CD14-positive monocyte (primary cell): ENCODE measurements at regions not wholly inside any gene's neighbourhood (a gene's known extent, or its start where the extent isn't known, plus 50 kb on each side); places are given as distances from the start of the nearest gene placed in this dataset.

Experiments
- DNase-seq, 3 donors: peaks; one replicate each; pipeline ENCODE4 v3.0.0-alpha.2; 2011 to 2022
- H2AFZ ChIP-seq: 2 replicates; pipeline ENCODE4 v1.6.0; 2012; ENCODE audit warnings: mild to moderate bottlenecking, low read depth, low read length, inconsistent platforms; ENCODE audit not compliant: insufficient read depth, poor library complexity, severe bottlenecking
- H3K27ac ChIP-seq, 2 donors: 1 replicate in 1 of 2; 2 replicates in 1 of 2; pipeline ENCODE4 v1.5.1; 2012 to 2013; ENCODE audit warnings: low read length in 2 of 2, control low read depth in 1 of 2, inconsistent platforms in 1 of 2, low read depth in 1 of 2, mild to moderate bottlenecking in 1 of 2
- H3K27me3 ChIP-seq, 2 donors: one replicate each; pipeline versions ENCODE4 v1.6.0 to v1.6.1; 2011 to 2013; ENCODE audit warnings: low read length in 2 of 2; ENCODE audit not compliant: control insufficient read depth in 2 of 2, insufficient read depth in 2 of 2
- H3K36me3 ChIP-seq, 2 donors: replicated peaks in 1 of 2; 1 replicate in 1 of 2; 2 replicates in 1 of 2; pipeline versions ENCODE4 v1.5.1 to v1.6.1; 2012 to 2013; ENCODE audit warnings: low read length in 2 of 2, control low read depth in 1 of 2, inconsistent platforms in 1 of 2, mild to moderate bottlenecking in 1 of 2; ENCODE audit not compliant: insufficient read depth in 2 of 2, control insufficient read depth in 1 of 2
- H3K4me1 ChIP-seq, 2 donors: 1 replicate in 1 of 2; 2 replicates in 1 of 2; pipeline versions ENCODE4 v1.5.1 to v1.6.1; 2012 to 2013; ENCODE audit warnings: low read length in 2 of 2, control low read depth in 1 of 2, inconsistent platforms in 1 of 2, mild to moderate bottlenecking in 1 of 2, moderate library complexity in 1 of 2; ENCODE audit not compliant: insufficient read depth in 2 of 2, control insufficient read depth in 1 of 2
- H3K4me2 ChIP-seq: replicated peaks from 2 replicates; pipeline ENCODE3; 2012; ENCODE audit warnings: low read length, moderate library complexity, mild to moderate bottlenecking; ENCODE audit not compliant: poor library complexity, severe bottlenecking; ENCODE audit errors: extremely low read depth
- H3K4me3 ChIP-seq, 3 experiments: fragments of 200-600 bp in 1 of 3; sonication (generic) in 1 of 3; replicated peaks in 1 of 3; 1 replicate in 2 of 3; 2 replicates in 1 of 3; pipeline ENCODE4 v1.5.1; 2011 to 2013; ENCODE audit warnings: low read length in 3 of 3, mild to moderate bottlenecking in 3 of 3, control low read depth in 2 of 3, low read depth in 2 of 3, inconsistent platforms in 1 of 3, moderate library complexity in 1 of 3
- H3K79me2 ChIP-seq: 2 replicates; pipeline ENCODE4 v1.6.0; 2012; ENCODE audit warnings: mild to moderate bottlenecking, control low read depth, inconsistent platforms, low read length, moderate library complexity; ENCODE audit not compliant: insufficient read depth
- H3K9ac ChIP-seq: 2 replicates; pipeline ENCODE4 v1.6.0; 2017; ENCODE audit warnings: low read length, mild to moderate bottlenecking; ENCODE audit not compliant: insufficient read depth, poor library complexity, severe bottlenecking
- H3K9me3 ChIP-seq, 2 donors: replicated peaks in 1 of 2; 1 replicate in 1 of 2; 2 replicates in 1 of 2; pipeline versions ENCODE4 v1.5.1 to v1.6.1; 2012 to 2013; ENCODE audit warnings: low read length in 2 of 2, control low read depth in 1 of 2; ENCODE audit not compliant: control insufficient read depth in 1 of 2, insufficient read depth in 1 of 2
- H4K20me1 ChIP-seq: 2 replicates; pipeline ENCODE4 v1.6.0; 2012; ENCODE audit warnings: mild to moderate bottlenecking, low read length, control low read depth, moderate library complexity; ENCODE audit not compliant: insufficient read depth
- H3K27ac Mint-ChIP-seq, 7 donors: one replicate each; pipeline ENCODE4 v1.8.0; 2020; ENCODE audit warnings: mild to moderate bottlenecking in 7 of 7, mixed read lengths in 7 of 7, moderate library complexity in 6 of 7, inconsistent platforms in 2 of 7
- H3K27me3 Mint-ChIP-seq, 3 donors: one replicate each; pipeline ENCODE4 v1.8.0; 2021 to 2022; ENCODE audit warnings: low read depth in 3 of 3, mild to moderate bottlenecking in 3 of 3, mixed read lengths in 3 of 3, moderate library complexity in 3 of 3, inconsistent platforms in 1 of 3
- H3K36me3 Mint-ChIP-seq, 2 donors: one replicate each; pipeline ENCODE4 v1.8.0; 2020; ENCODE audit warnings: mixed read lengths in 2 of 2, inconsistent platforms in 1 of 2, mild to moderate bottlenecking in 1 of 2
- H3K4me1 Mint-ChIP-seq: one replicate; pipeline ENCODE4 v1.8.0; 2020; ENCODE audit warnings: mild to moderate bottlenecking, mixed read lengths
- H3K4me3 Mint-ChIP-seq, 2 donors: one replicate each; pipeline ENCODE4 v1.8.0; 2020; ENCODE audit warnings: mild to moderate bottlenecking in 2 of 2, mixed read lengths in 2 of 2, moderate library complexity in 1 of 2
- H3K9me3 Mint-ChIP-seq, 7 donors: one replicate each; pipeline ENCODE4 v1.8.0; 2020 to 2022; ENCODE audit warnings: mixed read lengths in 7 of 7, mild to moderate bottlenecking in 6 of 7, moderate library complexity in 6 of 7, inconsistent platforms in 2 of 7
- WGBS: methylation state at CpG from one replicate; pipeline ENCODE4 v1.1.5; 2013; ENCODE audit warnings: missing lambda C conversion rate; ENCODE audit not compliant: insufficient coverage; 5-methylcytosine and 5-hydroxymethylcytosine counted together
- intact Hi-C, 2 donors: fragments of 100-400 bp; cut with micrococcal nuclease; formaldehyde crosslinking; loops; one replicate each; pipeline versions ENCODE4 v1.15.0 to v1.15.1; 2023
- TF ChIP-seq, protein P1 (sequence below): fragments of 200-600 bp; IDR thresholded peaks from one replicate; pipeline ENCODE4 v1.8.0; 2022; ENCODE audit warnings: antibody characterized with exemption, mild to moderate bottlenecking

- H3K4me3 Mint-ChIP-seq, result no peak overlapping the region
- peak overlapping the region in 1 of 2 donors; percentile 64 for H3K27ac ChIP-seq
- intact Hi-C loops, result no loop called here
These were observed 332.1 kb downstream of the PTPRC start for GRCh38 chr1:198970916-198971315.

DNA sequence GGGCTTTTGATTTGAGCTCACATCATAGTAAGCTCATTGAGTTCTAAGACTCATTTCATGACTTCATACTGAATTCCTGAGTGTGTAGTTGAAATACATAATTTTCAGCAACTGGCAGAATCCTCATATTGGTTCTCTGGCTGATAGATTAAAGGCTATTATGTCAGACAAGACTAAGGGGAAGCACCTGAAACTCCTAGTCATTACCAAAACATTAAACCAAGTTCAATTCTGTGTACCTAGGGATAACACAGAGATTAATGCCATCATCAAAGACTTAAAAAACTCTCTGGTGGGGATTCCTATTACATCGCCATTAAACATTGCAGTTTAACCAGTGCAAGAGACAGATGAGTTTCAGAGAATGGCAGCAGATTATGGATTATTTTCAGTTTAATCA lies 339.1 kb downstream of the PTPRC start:
- TF ChIP-seq, protein P1, sequence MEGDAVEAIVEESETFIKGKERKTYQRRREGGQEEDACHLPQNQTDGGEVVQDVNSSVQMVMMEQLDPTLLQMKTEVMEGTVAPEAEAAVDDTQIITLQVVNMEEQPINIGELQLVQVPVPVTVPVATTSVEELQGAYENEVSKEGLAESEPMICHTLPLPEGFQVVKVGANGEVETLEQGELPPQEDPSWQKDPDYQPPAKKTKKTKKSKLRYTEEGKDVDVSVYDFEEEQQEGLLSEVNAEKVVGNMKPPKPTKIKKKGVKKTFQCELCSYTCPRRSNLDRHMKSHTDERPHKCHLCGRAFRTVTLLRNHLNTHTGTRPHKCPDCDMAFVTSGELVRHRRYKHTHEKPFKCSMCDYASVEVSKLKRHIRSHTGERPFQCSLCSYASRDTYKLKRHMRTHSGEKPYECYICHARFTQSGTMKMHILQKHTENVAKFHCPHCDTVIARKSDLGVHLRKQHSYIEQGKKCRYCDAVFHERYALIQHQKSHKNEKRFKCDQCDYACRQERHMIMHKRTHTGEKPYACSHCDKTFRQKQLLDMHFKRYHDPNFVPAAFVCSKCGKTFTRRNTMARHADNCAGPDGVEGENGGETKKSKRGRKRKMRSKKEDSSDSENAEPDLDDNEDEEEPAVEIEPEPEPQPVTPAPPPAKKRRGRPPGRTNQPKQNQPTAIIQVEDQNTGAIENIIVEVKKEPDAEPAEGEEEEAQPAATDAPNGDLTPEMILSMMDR, result no peak
- peaks cover 0 to 3% (median 0%) of the 10 kb centered on the region in 3 donors for H3K27me3 Mint-ChIP-seq
- intact Hi-C loops, result no loop called here
- H4K20me1 ChIP-seq, result no peaks in the 10 kb centered on the region
- H3K9ac ChIP-seq, result no peak overlapping the region
- no peak overlapping the region for H3K4me3 ChIP-seq
- peaks cover 4% of the 10 kb centered on the region for H3K4me1 Mint-ChIP-seq
- no peak overlapping the region for H2AFZ ChIP-seq
- no peak overlapping the region for H3K27ac ChIP-seq
- H3K36me3 Mint-ChIP-seq, result no peaks in the 10 kb centered on the region
- no peak for DNase-seq
- no peaks in the 10 kb centered on the region for H3K79me2 ChIP-seq
- no peak overlapping the region for H3K4me3 Mint-ChIP-seq
- no peak overlapping the region for H3K4me2 ChIP-seq
- peaks cover 0 to 2% of the 10 kb centered on the region in 2 donors for H3K9me3 ChIP-seq
- no peaks in the 10 kb centered on the region for H3K36me3 ChIP-seq
- no CpG with 5 or more reads among the region's 1 CpG for WGBS
- H3K27me3 ChIP-seq, result no peaks in the 10 kb centered on the region
- peaks cover 0 to 11% (median 4%) of the 10 kb centered on the region in 7 donors for H3K9me3 Mint-ChIP-seq
- no peak overlapping the region for H3K27ac Mint-ChIP-seq
- H3K4me1 ChIP-seq, result no peaks in the 10 kb centered on the region

More at GRCh38 chr1:198970916-198971315, 332.1 kb downstream of the PTPRC start:
- Mint-ChIP-seq H3K4me1 (peaks cover 24% of the 10 kb centered on the region), H3K9me3 (peaks cover 0 to 7% (median 3%) of the 10 kb centered on the region in 7 donors), H3K36me3 (no peaks in the 10 kb centered on the region), H3K27ac (peak overlapping the region; percentile 10 to 89 (median 78)), H3K27me3 (no peaks in the 10 kb centered on the region)
- TF ChIP-seq, protein P1, result no peak
- peak; percentile 65 to 90 (median 89) for DNase-seq
- peaks cover 15 to 30% of the 10 kb centered on the region in 2 donors for H3K4me1 ChIP-seq
- no peaks in the 10 kb centered on the region for H3K27me3 ChIP-seq
- no peak overlapping the region for H2AFZ ChIP-seq
- no peaks in the 10 kb centered on the region for H4K20me1 ChIP-seq
- H3K9ac ChIP-seq, result no peak overlapping the region
- no peaks in the 10 kb centered on the region for H3K79me2 ChIP-seq
- no peaks in the 10 kb centered on the region for H3K36me3 ChIP-seq
- H3K4me3 ChIP-seq, result no peak overlapping the region
- H3K4me2 ChIP-seq, result no peak overlapping the region
- H3K9me3 ChIP-seq, result no peaks in the 10 kb centered on the region
